GM12878 (cell line): ENCODE measurements at regions not wholly inside any gene's neighbourhood (a gene's known extent, or its start where the extent isn't known, plus 50 kb on each side); places are given as distances from the start of the nearest gene placed in this dataset.

Source experiments
- ATAC-seq: fragments of 200-7000 bp; cut with Tn5 transposase; 3 replicates; pipeline ENCODE4 v1.9.1; 2020; ENCODE audit warnings: mild to moderate bottlenecking, moderate library complexity
- BruUV-seq: library from RNA; stranded (reverse); fragments of 400-500 nt; replicated peaks from 2 replicates; lab custom pipeline; 2021; lab: Mats Ljungman, UMichigan
- CTCF ChIA-PET: fragments of 300-600 bp; sonication (Branson Sonifier 250); formaldehyde crosslinking; extraction: SDS; loops from one replicate; lab custom pipeline; 2021; ENCODE audit warnings: inconsistent platforms; lab: Yijun Ruan, JAX
- POLR2A ChIA-PET: fragments of 350-600 bp; formaldehyde crosslinking; extraction: SDS; loops from one replicate; lab custom pipeline; 2021; ENCODE audit warnings: inconsistent platforms; lab: Charles Lee
- RAD21 ChIA-PET: fragments of 300-600 bp; sonication (Branson Sonifier 250); formaldehyde crosslinking; loops from one replicate; lab custom pipeline; 2023; ENCODE audit warnings: antibody characterized with exemption; ENCODE audit not compliant: unreplicated experiment; lab: Charles Lee
- SMC1A ChIA-PET: fragments of 300-600 bp; sonication (Branson Sonifier 250); formaldehyde crosslinking; loops from one replicate; lab custom pipeline; 2023; ENCODE audit not compliant: unreplicated experiment, uncharacterized antibody; lab: Charles Lee
- DNase-seq: peaks from one replicate; pipeline ENCODE4 v3.0.0-alpha.2; 2011; ENCODE audit warnings: low read depth, low spot score
- FAIRE-seq: peaks from 3 replicates; lab custom pipeline; 2011; peaks lifted over from hg19 to GRCh38; lab: Jason Lieb, UNC
- H2AFZ ChIP-seq: 2 replicates; pipeline ENCODE4 v1.6.0; 2011; ENCODE audit warnings: low read depth, low read length, control low read depth; ENCODE audit not compliant: control insufficient read depth
- H3K27ac ChIP-seq: 2 replicates; pipeline ENCODE4 v1.5.1; 2011; ENCODE audit warnings: control low read depth; ENCODE audit not compliant: control insufficient read depth, insufficient read depth
- H3K27me3 ChIP-seq, 2 experiments: replicated peaks in 1 of 2; 2 replicates each; pipeline versions ENCODE4 v1.6.0 to v1.6.1; 2011; ENCODE audit warnings: low read length in 1 of 2; ENCODE audit not compliant: control insufficient read depth in 2 of 2, insufficient read depth in 2 of 2
- H3K36me3 ChIP-seq, 2 experiments: 2 replicates each; pipeline ENCODE4 v1.5.1; 2011; ENCODE audit warnings: low read length in 1 of 2; ENCODE audit not compliant: control insufficient read depth in 2 of 2, insufficient read depth in 2 of 2
- H3K4me1 ChIP-seq: 2 replicates; pipeline ENCODE4 v1.6.1; 2011; ENCODE audit warnings: mild to moderate bottlenecking, low read length, moderate library complexity, mixed read lengths; ENCODE audit not compliant: control insufficient read depth, insufficient read depth
- H3K4me2 ChIP-seq: 2 replicates; pipeline ENCODE4 v1.6.0; 2011; ENCODE audit warnings: control low read depth; ENCODE audit not compliant: control insufficient read depth, insufficient read depth
- H3K4me3 ChIP-seq: fragments of 200-600 bp; sonication (generic); 2 replicates; pipeline ENCODE4 v1.5.1; 2016
- H3K79me2 ChIP-seq: 2 replicates; pipeline ENCODE4 v1.6.0; 2011; ENCODE audit warnings: low read length; ENCODE audit not compliant: control insufficient read depth, insufficient read depth
- H3K9ac ChIP-seq: 2 replicates; pipeline ENCODE4 v1.8.0; 2011; ENCODE audit warnings: low read length, control low read depth, mixed read lengths; ENCODE audit not compliant: control insufficient read depth, insufficient read depth
- H3K9me3 ChIP-seq: replicated peaks from 3 replicates; pipeline ENCODE4 v1.5.1; 2011; ENCODE audit warnings: mild to moderate bottlenecking, low read length; ENCODE audit not compliant: control insufficient read depth, insufficient read depth
- H4K20me1 ChIP-seq: 2 replicates; pipeline ENCODE4 v1.6.0; 2011; ENCODE audit not compliant: control insufficient read depth, insufficient read depth
- BHLHE40 ChIP-seq, 2 experiments: fragments of 450-650 bp in 1 of 2; IDR thresholded peaks; 2 replicates each; pipeline ENCODE4 v1.6.1; 2011 to 2017; ENCODE audit warnings: low read depth in 2 of 2, borderline replicate concordance in 1 of 2, improper control_type of control experiment in 1 of 2, low read length in 1 of 2, mild to moderate bottlenecking in 1 of 2
- CEBPB ChIP-seq, 2 experiments: fragments of 150-350 bp in 1 of 2; IDR thresholded peaks; 2 replicates each; pipeline ENCODE4 v1.6.1; 2012 to 2014; ENCODE audit warnings: low read depth in 2 of 2, low read length in 2 of 2, borderline replicate concordance in 1 of 2, inconsistent platforms in 1 of 2
- CHD2 ChIP-seq: IDR thresholded peaks from 2 replicates; pipeline ENCODE4 v1.6.1; 2011; ENCODE audit warnings: low read depth, low read length, improper control_type of control experiment, borderline replicate concordance
- FOXK2 ChIP-seq: fragments of 450-650 bp; IDR thresholded peaks from 2 replicates; pipeline ENCODE4 v1.6.1; 2017; ENCODE audit warnings: mild to moderate bottlenecking, moderate library complexity
- HDAC6 ChIP-seq: fragments of 200-600 bp; sonication (generic); IDR thresholded peaks from one replicate; pipeline ENCODE4 v1.8.0; 2017; ENCODE audit warnings: antibody characterized with exemption; ENCODE audit not compliant: unreplicated experiment
- IKZF2 ChIP-seq, 2 experiments: fragments of 450-650 bp; IDR thresholded peaks; 2 replicates each; pipeline ENCODE4 v1.6.1; 2017; ENCODE audit warnings: mild to moderate bottlenecking in 2 of 2, moderate library complexity in 2 of 2
- KLF5 ChIP-seq: fragments of 450-650 bp; IDR thresholded peaks from 2 replicates; pipeline ENCODE4 v1.6.1; 2014; ENCODE audit warnings: mild to moderate bottlenecking; ENCODE audit not compliant: partially characterized antibody
- NFYA ChIP-seq: IDR thresholded peaks from 2 replicates; pipeline ENCODE4 v1.6.1; 2011; ENCODE audit warnings: low read depth, mild to moderate bottlenecking, low read length, improper control_type of control experiment, borderline replicate concordance
- NFYB ChIP-seq: IDR thresholded peaks from 2 replicates; pipeline ENCODE4 v1.6.1; 2011; ENCODE audit warnings: low read depth, mild to moderate bottlenecking, low read length, improper control_type of control experiment, moderate library complexity; ENCODE audit not compliant: insufficient read depth
- SREBF1 ChIP-seq: IDR thresholded peaks from 2 replicates; pipeline ENCODE4 v1.6.1; 2012; ENCODE audit warnings: mild to moderate bottlenecking, low read length
- SUPT20H ChIP-seq: IDR thresholded peaks from 2 replicates; pipeline ENCODE4 v1.6.1; 2011; ENCODE audit warnings: low read depth, mild to moderate bottlenecking, low read length, moderate library complexity, borderline replicate concordance; ENCODE audit not compliant: control insufficient read depth
- ZZZ3 ChIP-seq: IDR thresholded peaks from 2 replicates; pipeline ENCODE4 v1.6.1; 2011; ENCODE audit warnings: low read depth; ENCODE audit not compliant: control insufficient read depth, insufficient read length
- WGBS: methylation state at CpG from one replicate; pipeline ENCODE4 v1.1.6; 2016; ENCODE audit warnings: low lambda C conversion rate; ENCODE audit not compliant: insufficient replicate concordance, insufficient coverage; ENCODE audit errors: missing lambda C conversion rate; 5-methylcytosine and 5-hydroxymethylcytosine counted together
- in situ Hi-C: fragments of 300-500 bp; cut with MboI; formaldehyde crosslinking; loops from 9 replicates; pipeline ENCODE4 v1.14.3; 2018; ENCODE audit warnings: mixed read lengths
- intact Hi-C: fragments of 100-400 bp; cut with micrococcal nuclease; formaldehyde crosslinking; loops from one replicate; pipeline ENCODE4 v1.14.2; 2022; ENCODE audit not compliant: unreplicated experiment
- TF ChIP-seq, protein P1 (sequence below), 3 experiments: IDR thresholded peaks in 2 of 3; conservative IDR thresholded peaks in 1 of 3; 2 replicates each; pipeline ENCODE4 v1.5.1; 2011; ENCODE audit warnings: low read depth in 3 of 3, low read length in 3 of 3, mild to moderate bottlenecking in 3 of 3, control low read depth in 2 of 3, moderate library complexity in 2 of 3, inconsistent platforms in 1 of 3, mixed read lengths in 1 of 3; ENCODE audit not compliant: control insufficient read depth in 2 of 3, insufficient read depth in 1 of 3; ENCODE audit errors: extremely low read depth in 1 of 3
- TF ChIP-seq, protein P2 (sequence below): IDR thresholded peaks from 2 replicates; pipeline ENCODE4 v1.6.1; 2011; ENCODE audit warnings: low read depth, mild to moderate bottlenecking, low read length, moderate library complexity, borderline replicate concordance; ENCODE audit errors: extremely low read depth
- TF ChIP-seq, protein P3 (sequence below): fragments of 450-650 bp; IDR thresholded peaks from 2 replicates; pipeline ENCODE4 v1.6.1; 2018; ENCODE audit warnings: borderline replicate concordance, mild to moderate bottlenecking; ENCODE audit not compliant: partially characterized antibody
- TF ChIP-seq, protein P4 (sequence below): fragments of 450-650 bp; IDR thresholded peaks from 2 replicates; pipeline ENCODE4 v1.6.1; 2017; ENCODE audit warnings: mild to moderate bottlenecking

DNA sequence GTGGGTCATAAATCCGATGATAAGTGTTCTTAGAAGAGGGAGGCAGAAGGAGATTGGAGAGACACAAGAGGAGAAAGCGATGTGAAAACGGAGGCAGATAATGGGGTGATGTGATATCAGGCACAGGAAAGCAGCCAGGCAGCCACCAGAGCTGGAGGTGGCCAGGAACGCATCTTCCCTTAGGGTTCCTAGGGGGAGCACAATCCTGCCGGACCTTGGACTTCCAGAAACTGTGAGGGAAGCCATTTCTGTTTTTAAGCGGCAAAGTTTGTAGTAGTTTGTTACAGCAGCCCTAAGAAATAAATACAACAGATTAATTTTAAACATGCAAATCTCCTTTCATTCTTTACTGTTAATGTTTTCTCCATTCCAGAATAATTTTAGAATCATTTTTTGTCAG is 259.9 kb upstream of the TMC3 start:
- H3K36me3 ChIP-seq = no peaks in the 10 kb centered on the region
- H3K27ac ChIP-seq = no peak overlapping the region
- H3K4me2 ChIP-seq = no peak overlapping the region
- FAIRE-seq = no peak
- no TSS peak for BruUV-seq
- in situ Hi-C loops = no loop called here
- intact Hi-C loops = no loop called here
- no peaks in the 10 kb centered on the region for H3K27me3 ChIP-seq
- no peak for DNase-seq
- H4K20me1 ChIP-seq = no peaks in the 10 kb centered on the region
- H3K9me3 ChIP-seq = no peaks in the 10 kb centered on the region
- no peaks in the 10 kb centered on the region for H3K4me1 ChIP-seq
- H3K79me2 ChIP-seq = no peaks in the 10 kb centered on the region
- RAD21 ChIA-PET = no interaction called here
- H3K9ac ChIP-seq = no peak overlapping the region
- POLR2A ChIA-PET = no interaction called here
- CTCF ChIA-PET = no interaction called here
- SMC1A ChIA-PET = no interaction called here
- H3K4me3 ChIP-seq = no peak overlapping the region
- WGBS = 48% methylated on average over 6 of the region's 6 CpGs
- no peak overlapping the region for H2AFZ ChIP-seq
- no peak for ATAC-seq
- no peak for TF ChIP-seq ZZZ3
- TF ChIP-seq KLF5 = no peak
- TF ChIP-seq NFYB = no peak
- TF ChIP-seq, protein P1, sequence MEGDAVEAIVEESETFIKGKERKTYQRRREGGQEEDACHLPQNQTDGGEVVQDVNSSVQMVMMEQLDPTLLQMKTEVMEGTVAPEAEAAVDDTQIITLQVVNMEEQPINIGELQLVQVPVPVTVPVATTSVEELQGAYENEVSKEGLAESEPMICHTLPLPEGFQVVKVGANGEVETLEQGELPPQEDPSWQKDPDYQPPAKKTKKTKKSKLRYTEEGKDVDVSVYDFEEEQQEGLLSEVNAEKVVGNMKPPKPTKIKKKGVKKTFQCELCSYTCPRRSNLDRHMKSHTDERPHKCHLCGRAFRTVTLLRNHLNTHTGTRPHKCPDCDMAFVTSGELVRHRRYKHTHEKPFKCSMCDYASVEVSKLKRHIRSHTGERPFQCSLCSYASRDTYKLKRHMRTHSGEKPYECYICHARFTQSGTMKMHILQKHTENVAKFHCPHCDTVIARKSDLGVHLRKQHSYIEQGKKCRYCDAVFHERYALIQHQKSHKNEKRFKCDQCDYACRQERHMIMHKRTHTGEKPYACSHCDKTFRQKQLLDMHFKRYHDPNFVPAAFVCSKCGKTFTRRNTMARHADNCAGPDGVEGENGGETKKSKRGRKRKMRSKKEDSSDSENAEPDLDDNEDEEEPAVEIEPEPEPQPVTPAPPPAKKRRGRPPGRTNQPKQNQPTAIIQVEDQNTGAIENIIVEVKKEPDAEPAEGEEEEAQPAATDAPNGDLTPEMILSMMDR (IDR thresholded peaks at IDR 0.05 in 2 of 3, conservative IDR thresholded peaks at IDR 0.05 in 1 of 3; ENCODE audit: control insufficient read depth in 2 of 3, extremely low read depth in 1 of 3, insufficient read depth in 1 of 3, low read depth in 3 of 3, low read length in 3 of 3) = no peak
- TF ChIP-seq, protein P2, sequence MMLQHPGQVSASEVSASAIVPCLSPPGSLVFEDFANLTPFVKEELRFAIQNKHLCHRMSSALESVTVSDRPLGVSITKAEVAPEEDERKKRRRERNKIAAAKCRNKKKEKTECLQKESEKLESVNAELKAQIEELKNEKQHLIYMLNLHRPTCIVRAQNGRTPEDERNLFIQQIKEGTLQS = no peak
- no peak for TF ChIP-seq BHLHE40 (IDR thresholded peaks at IDR 0.05; ENCODE audit: borderline replicate concordance in 1 of 2, low read depth in 2 of 2, low read length in 1 of 2)
- TF ChIP-seq, protein P3, sequence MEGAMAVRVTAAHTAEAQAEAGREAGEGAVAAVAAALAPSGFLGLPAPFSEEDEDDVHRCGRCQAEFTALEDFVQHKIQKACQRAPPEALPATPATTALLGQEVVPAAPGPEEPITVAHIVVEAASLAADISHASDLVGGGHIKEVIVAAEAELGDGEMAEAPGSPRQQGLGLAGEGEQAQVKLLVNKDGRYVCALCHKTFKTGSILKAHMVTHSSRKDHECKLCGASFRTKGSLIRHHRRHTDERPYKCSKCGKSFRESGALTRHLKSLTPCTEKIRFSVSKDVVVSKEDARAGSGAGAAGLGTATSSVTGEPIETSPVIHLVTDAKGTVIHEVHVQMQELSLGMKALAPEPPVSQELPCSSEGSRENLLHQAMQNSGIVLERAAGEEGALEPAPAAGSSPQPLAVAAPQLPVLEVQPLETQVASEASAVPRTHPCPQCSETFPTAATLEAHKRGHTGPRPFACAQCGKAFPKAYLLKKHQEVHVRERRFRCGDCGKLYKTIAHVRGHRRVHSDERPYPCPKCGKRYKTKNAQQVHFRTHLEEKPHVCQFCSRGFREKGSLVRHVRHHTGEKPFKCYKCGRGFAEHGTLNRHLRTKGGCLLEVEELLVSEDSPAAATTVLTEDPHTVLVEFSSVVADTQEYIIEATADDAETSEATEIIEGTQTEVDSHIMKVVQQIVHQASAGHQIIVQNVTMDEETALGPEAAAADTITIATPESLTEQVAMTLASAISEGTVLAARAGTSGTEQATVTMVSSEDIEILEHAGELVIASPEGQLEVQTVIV = no peak
- TF ChIP-seq IKZF2 (IDR thresholded peaks at IDR 0.05) = no peak
- no peak for TF ChIP-seq SREBF1
- TF ChIP-seq FOXK2 = no peak
- TF ChIP-seq HDAC6 = no peak
- TF ChIP-seq SUPT20H = no peak
- no peak for TF ChIP-seq CHD2
- TF ChIP-seq CEBPB (IDR thresholded peaks at IDR 0.05; ENCODE audit: borderline replicate concordance in 1 of 2, low read depth in 2 of 2, low read length in 2 of 2) = no peak
- TF ChIP-seq, protein P4, sequence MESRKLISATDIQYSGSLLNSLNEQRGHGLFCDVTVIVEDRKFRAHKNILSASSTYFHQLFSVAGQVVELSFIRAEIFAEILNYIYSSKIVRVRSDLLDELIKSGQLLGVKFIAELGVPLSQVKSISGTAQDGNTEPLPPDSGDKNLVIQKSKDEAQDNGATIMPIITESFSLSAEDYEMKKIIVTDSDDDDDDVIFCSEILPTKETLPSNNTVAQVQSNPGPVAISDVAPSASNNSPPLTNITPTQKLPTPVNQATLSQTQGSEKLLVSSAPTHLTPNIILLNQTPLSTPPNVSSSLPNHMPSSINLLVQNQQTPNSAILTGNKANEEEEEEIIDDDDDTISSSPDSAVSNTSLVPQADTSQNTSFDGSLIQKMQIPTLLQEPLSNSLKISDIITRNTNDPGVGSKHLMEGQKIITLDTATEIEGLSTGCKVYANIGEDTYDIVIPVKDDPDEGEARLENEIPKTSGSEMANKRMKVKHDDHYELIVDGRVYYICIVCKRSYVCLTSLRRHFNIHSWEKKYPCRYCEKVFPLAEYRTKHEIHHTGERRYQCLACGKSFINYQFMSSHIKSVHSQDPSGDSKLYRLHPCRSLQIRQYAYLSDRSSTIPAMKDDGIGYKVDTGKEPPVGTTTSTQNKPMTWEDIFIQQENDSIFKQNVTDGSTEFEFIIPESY = no peak
- no peak for TF ChIP-seq NFYA
